ENCODE measurements at regions not wholly inside any gene's neighbourhood (a gene's known extent, or its start where the extent isn't known, plus 50 kb on each side); places are given as distances from the start of the nearest gene placed in this dataset.

GRCh38 chr20:41881466-41882046 is 263.4 kb upstream of the CHD6 start:
- no peak for DNase-seq (ENCODE audit: low read depth)
- H3K4me1 ChIP-seq (ENCODE audit: control insufficient read depth, insufficient read depth, low read length) = no peaks in the 10 kb centered on the region
- H3K36me3 ChIP-seq (ENCODE audit: control insufficient read depth, insufficient read depth, low read length, severe bottlenecking) = no peaks in the 10 kb centered on the region
- no peaks in the 10 kb centered on the region for H3K9me3 ChIP-seq (ENCODE audit: control insufficient read depth, low read length)
- H3K4me3 ChIP-seq (ENCODE audit: low read length) = no peak overlapping the region
- H3K9ac ChIP-seq (ENCODE audit: low read length) = no peak overlapping the region
- peaks cover 7% of the 10 kb centered on the region for H3K27me3 ChIP-seq (replicated peaks; ENCODE audit: control insufficient read depth, insufficient read depth, low read length)

GRCh38 chr20:41879123-41879522 is 260.9 kb upstream of the CHD6 start:
- H3K27me3 ChIP-seq (replicated peaks; ENCODE audit: control insufficient read depth, insufficient read depth, low read length) = no peaks in the 10 kb centered on the region
- DNase-seq (ENCODE audit: low read depth) = no peak
- no peaks in the 10 kb centered on the region for H3K9me3 ChIP-seq (ENCODE audit: control insufficient read depth, low read length)
- no peaks in the 10 kb centered on the region for H3K4me1 ChIP-seq (ENCODE audit: control insufficient read depth, insufficient read depth, low read length)
- no peak overlapping the region for H3K9ac ChIP-seq (ENCODE audit: low read length)
- no peaks in the 10 kb centered on the region for H3K36me3 ChIP-seq (ENCODE audit: control insufficient read depth, insufficient read depth, low read length, severe bottlenecking)
- H3K4me3 ChIP-seq (ENCODE audit: low read length) = no peak overlapping the region

- no peaks in the 10 kb centered on the region for H3K27me3 ChIP-seq (replicated peaks; ENCODE audit: control insufficient read depth, insufficient read depth, low read length)
- H3K9ac ChIP-seq (ENCODE audit: low read length) = no peak overlapping the region
- no peaks in the 10 kb centered on the region for H3K36me3 ChIP-seq (ENCODE audit: control insufficient read depth, insufficient read depth, low read length, severe bottlenecking)
- no peaks in the 10 kb centered on the region for H3K4me1 ChIP-seq (ENCODE audit: control insufficient read depth, insufficient read depth, low read length)
- no peak overlapping the region for H3K4me3 ChIP-seq (ENCODE audit: low read length)
- H3K9me3 ChIP-seq (ENCODE audit: control insufficient read depth, low read length) = no peaks in the 10 kb centered on the region
- DNase-seq (ENCODE audit: low read depth) = no peak
Measured at GRCh38 chr20:41877911-41878310, 259.7 kb upstream of the CHD6 start.

GRCh38 chr20:41874658-41875057 is 256.5 kb upstream of the CHD6 start:
- no peaks in the 10 kb centered on the region for H3K27me3 ChIP-seq (replicated peaks; ENCODE audit: control insufficient read depth, insufficient read depth, low read length)
- no peak for DNase-seq (ENCODE audit: low read depth)
- H3K4me1 ChIP-seq (ENCODE audit: control insufficient read depth, insufficient read depth, low read length) = no peaks in the 10 kb centered on the region
- H3K9me3 ChIP-seq (ENCODE audit: control insufficient read depth, low read length) = peaks cover 7% of the 10 kb centered on the region
- no peaks in the 10 kb centered on the region for H3K36me3 ChIP-seq (ENCODE audit: control insufficient read depth, insufficient read depth, low read length, severe bottlenecking)
- H3K4me3 ChIP-seq (ENCODE audit: low read length) = no peak overlapping the region
- H3K9ac ChIP-seq (ENCODE audit: low read length) = no peak overlapping the region

- DNase-seq (ENCODE audit: low read depth) = no peak
- Histone ChIP-seq H3K36me3 (ENCODE audit: control insufficient read depth, insufficient read depth, low read length, severe bottlenecking) (no peaks in the 10 kb centered on the region), H3K9me3 (ENCODE audit: control insufficient read depth, low read length) (peaks cover 23% of the 10 kb centered on the region), H3K9ac (ENCODE audit: low read length) (no peak overlapping the region), H3K4me1 (ENCODE audit: control insufficient read depth, insufficient read depth, low read length) (no peaks in the 10 kb centered on the region), H3K27me3 (replicated peaks; ENCODE audit: control insufficient read depth, insufficient read depth, low read length) (no peaks in the 10 kb centered on the region), H3K4me3 (ENCODE audit: low read length) (no peak overlapping the region)
Measured at GRCh38 chr20:41872930-41873329, 254.8 kb upstream of the CHD6 start.

GRCh38 chr20:41870869-41871462 is 252.8 kb upstream of the CHD6 start:
- no peak for DNase-seq (ENCODE audit: low read depth)
- Histone ChIP-seq H3K4me1 (ENCODE audit: control insufficient read depth, insufficient read depth, low read length) (no peaks in the 10 kb centered on the region), H3K4me3 (ENCODE audit: low read length) (no peak overlapping the region), H3K36me3 (ENCODE audit: control insufficient read depth, insufficient read depth, low read length, severe bottlenecking) (no peaks in the 10 kb centered on the region), H3K9ac (ENCODE audit: low read length) (no peak overlapping the region), H3K27me3 (replicated peaks; ENCODE audit: control insufficient read depth, insufficient read depth, low read length) (no peaks in the 10 kb centered on the region), H3K9me3 (ENCODE audit: control insufficient read depth, low read length) (peaks cover 27% of the 10 kb centered on the region)

- Histone ChIP-seq H3K27me3 (replicated peaks; ENCODE audit: control insufficient read depth, insufficient read depth, low read length) (no peaks in the 10 kb centered on the region), H3K36me3 (ENCODE audit: control insufficient read depth, insufficient read depth, low read length, severe bottlenecking) (no peaks in the 10 kb centered on the region), H3K9ac (ENCODE audit: low read length) (no peak overlapping the region)
Measured at GRCh38 chr20:41869261-41869660, 251.1 kb upstream of the CHD6 start.

GRCh38 chr20:41865938-41866337 is 247.8 kb upstream of the CHD6 start:
- H3K4me1 ChIP-seq (ENCODE audit: control insufficient read depth, insufficient read depth, low read length) = no peaks in the 10 kb centered on the region
- DNase-seq (ENCODE audit: low read depth) = no peak
- H3K4me3 ChIP-seq (ENCODE audit: low read length) = no peak overlapping the region
- no peaks in the 10 kb centered on the region for H3K36me3 ChIP-seq (ENCODE audit: control insufficient read depth, insufficient read depth, low read length, severe bottlenecking)
- H3K9me3 ChIP-seq (ENCODE audit: control insufficient read depth, low read length) = peaks cover 27% of the 10 kb centered on the region
- H3K9ac ChIP-seq (ENCODE audit: low read length) = no peak overlapping the region
- H3K27me3 ChIP-seq (replicated peaks; ENCODE audit: control insufficient read depth, insufficient read depth, low read length) = peaks cover 6% of the 10 kb centered on the region

More at GRCh38 chr20:41869261-41869660, 251.1 kb upstream of the CHD6 start:
- Histone ChIP-seq H3K4me3 (ENCODE audit: low read length) (no peak overlapping the region), H3K4me1 (ENCODE audit: control insufficient read depth, insufficient read depth, low read length) (no peaks in the 10 kb centered on the region), H3K9me3 (ENCODE audit: control insufficient read depth, low read length) (peaks cover 27% of the 10 kb centered on the region)
- no peak for DNase-seq (ENCODE audit: low read depth)

- no peaks in the 10 kb centered on the region for H3K36me3 ChIP-seq (ENCODE audit: control insufficient read depth, insufficient read depth, low read length, severe bottlenecking)
- no peak overlapping the region for H3K4me3 ChIP-seq (ENCODE audit: low read length)
- peaks cover 6% of the 10 kb centered on the region for H3K27me3 ChIP-seq (replicated peaks; ENCODE audit: control insufficient read depth, insufficient read depth, low read length)
- no peaks in the 10 kb centered on the region for H3K9me3 ChIP-seq (ENCODE audit: control insufficient read depth, low read length)
- no peak for DNase-seq (ENCODE audit: low read depth)
- no peaks in the 10 kb centered on the region for H3K4me1 ChIP-seq (ENCODE audit: control insufficient read depth, insufficient read depth, low read length)
- H3K9ac ChIP-seq (ENCODE audit: low read length) = no peak overlapping the region
Measured at GRCh38 chr20:41862476-41862875, 244.3 kb upstream of the CHD6 start.

- Histone ChIP-seq H3K9me3 (ENCODE audit: control insufficient read depth, low read length) (no peaks in the 10 kb centered on the region), H3K4me1 (ENCODE audit: control insufficient read depth, insufficient read depth, low read length) (no peaks in the 10 kb centered on the region), H3K4me3 (ENCODE audit: low read length) (no peak overlapping the region), H3K36me3 (ENCODE audit: control insufficient read depth, insufficient read depth, low read length, severe bottlenecking) (no peaks in the 10 kb centered on the region), H3K27me3 (replicated peaks; ENCODE audit: control insufficient read depth, insufficient read depth, low read length) (peaks cover 6% of the 10 kb centered on the region), H3K9ac (ENCODE audit: low read length) (no peak overlapping the region)
- no peak for DNase-seq (ENCODE audit: low read depth)
Measured at GRCh38 chr20:41861772-41862422, 243.7 kb upstream of the CHD6 start.

- Histone ChIP-seq H3K9me3 (ENCODE audit: control insufficient read depth, low read length) (no peaks in the 10 kb centered on the region), H3K4me1 (ENCODE audit: control insufficient read depth, insufficient read depth, low read length) (no peaks in the 10 kb centered on the region), H3K27me3 (replicated peaks; ENCODE audit: control insufficient read depth, insufficient read depth, low read length) (peaks cover 1% of the 10 kb centered on the region), H3K9ac (ENCODE audit: low read length) (no peak overlapping the region), H3K36me3 (ENCODE audit: control insufficient read depth, insufficient read depth, low read length, severe bottlenecking) (no peaks in the 10 kb centered on the region), H3K4me3 (ENCODE audit: low read length) (no peak overlapping the region)
- no peak for DNase-seq (ENCODE audit: low read depth)
Measured at GRCh38 chr20:41854765-41855164, 236.6 kb upstream of the CHD6 start.
